HG02763 (cell line): ENCODE measurements at regions not wholly inside any gene's neighbourhood (a gene's known extent, or its start where the extent isn't known, plus 50 kb on each side); places are given as distances from the start of the nearest gene placed in this dataset.

Experiments
- ATAC-seq: cut with Tn5 transposase; IDR thresholded peaks from one replicate; pipeline ENCODE4 v1.9.1; 2021; ENCODE audit warnings: mild to moderate bottlenecking, moderate library complexity; ENCODE audit not compliant: unreplicated experiment

- ATAC-seq: no peak
These were observed 58.8 kb upstream of the AJAP1 start for GRCh38 chr1:4595341-4596225.

GRCh38 chr1:4596486-4596885, 57.9 kb upstream of the AJAP1 start:
- no peak for ATAC-seq

- ATAC-seq: no peak
These were observed 57.4 kb upstream of the AJAP1 start for GRCh38 chr1:4597020-4597419.

- no peak for ATAC-seq
These were observed 55.8 kb upstream of the AJAP1 start for GRCh38 chr1:4598561-4598960.

- no peak for ATAC-seq
These were observed 54.9 kb upstream of the AJAP1 start for GRCh38 chr1:4599521-4599920.

- no peak for ATAC-seq
These were observed 54.4 kb upstream of the AJAP1 start for GRCh38 chr1:4599951-4600481.

- ATAC-seq: no peak
These were observed 53.6 kb upstream of the AJAP1 start for GRCh38 chr1:4600615-4601460.

- ATAC-seq: no peak
These were observed 52.5 kb upstream of the AJAP1 start for GRCh38 chr1:4601941-4602340.

- no peak for ATAC-seq
These were observed 51.7 kb upstream of the AJAP1 start for GRCh38 chr1:4602462-4603294.

- ATAC-seq: no peak
These were observed 50.9 kb upstream of the AJAP1 start for GRCh38 chr1:4603295-4604110.
